Tibial artery (tissue), 4 donors: ENCODE measurements at regions not wholly inside any gene's neighbourhood (a gene's known extent, or its start where the extent isn't known, plus 50 kb on each side); places are given as distances from the start of the nearest gene placed in this dataset.

ENCODE experiments used
- DNase-seq, 2 donors: peaks; one replicate each; pipeline ENCODE4 v3.0.0-alpha.2; 2019
- H3K27ac ChIP-seq, 2 donors: fragments of 200-600 bp; sonication (generic) in 1 of 2; 1 replicate in 1 of 2; 2 replicates in 1 of 2; pipeline ENCODE4 v1.5.1; 2018 to 2019; ENCODE audit warnings: mild to moderate bottlenecking in 1 of 2
- H3K27me3 ChIP-seq, 2 donors: fragments of 200-600 bp; sonication (generic) in 1 of 2; one replicate each; pipeline versions ENCODE4 v1.5.1 to v1.6.0; 2016 to 2019
- H3K36me3 ChIP-seq, 3 donors: fragments of 200-600 bp; sonication (generic) in 2 of 3; one replicate each; pipeline ENCODE4 v1.5.1; 2016 to 2019; ENCODE audit warnings: mild to moderate bottlenecking in 2 of 3
- H3K4me1 ChIP-seq, 4 donors: fragments of 200-600 bp; sonication (generic) in 2 of 4; 1 replicate in 3 of 4; 2 replicates in 1 of 4; pipeline ENCODE4 v1.5.1; 2016 to 2019
- H3K4me3 ChIP-seq, 2 donors: fragments of 200-600 bp; sonication (generic) in 1 of 2; 1 replicate in 1 of 2; 2 replicates in 1 of 2; pipeline ENCODE4 v1.5.1; 2018 to 2019; ENCODE audit warnings: mild to moderate bottlenecking in 2 of 2
- H3K9me3 ChIP-seq, 3 donors: fragments of 200-600 bp; sonication (generic) in 1 of 3; one replicate each; pipeline ENCODE4 v1.5.1; 2016 to 2019
- CTCF ChIP-seq, 2 experiments: fragments of 200-600 bp in 1 of 2; fragments of 450-650 bp in 1 of 2; IDR thresholded peaks; one replicate each; pipeline ENCODE4 v1.5.1; 2017 to 2019; ENCODE audit warnings: antibody characterized with exemption in 2 of 2, mild to moderate bottlenecking in 1 of 2, moderate library complexity in 1 of 2
- intact Hi-C: fragments of 100-400 bp; cut with DNase I; formaldehyde crosslinking; loops from one replicate; pipeline ENCODE4 v1.15.0; 2023; ENCODE audit warnings: low total_unique reads

GRCh38 chr10:84089162-84089561 lies 50.1 kb upstream of the GHITM start:
- no peak overlapping the region for H3K4me3 ChIP-seq
- no peak for DNase-seq
- intact Hi-C loops = no loop called here
- H3K27me3 ChIP-seq = peaks cover 0 to 4% of the 10 kb centered on the region in 2 donors
- TF ChIP-seq CTCF (IDR thresholded peaks at IDR 0.05) = no peak
- H3K27ac ChIP-seq = no peak overlapping the region
- H3K36me3 ChIP-seq = no peaks in the 10 kb centered on the region
- no peaks in the 10 kb centered on the region for H3K9me3 ChIP-seq
- no peaks in the 10 kb centered on the region for H3K4me1 ChIP-seq
